Kidney epithelial cell (primary cell): ENCODE measurements at regions not wholly inside any gene's neighbourhood (a gene's known extent, or its start where the extent isn't known, plus 50 kb on each side); places are given as distances from the start of the nearest gene placed in this dataset.
"Not testable (repeated sequence)": the region's sequence is repeated elsewhere in the genome, so short reads cannot be mapped to it uniquely, and the experiment has no call there.

Source experiments
- DNase-seq: peaks from one replicate; pipeline ENCODE4 v3.0.0-alpha.2; 2010; ENCODE audit warnings: low read depth
- H3K27me3 ChIP-seq: 2 replicates; pipeline ENCODE4 v1.6.0; 2011; ENCODE audit warnings: low read length; ENCODE audit not compliant: control insufficient read depth, insufficient read depth
- H3K36me3 ChIP-seq: 2 replicates; pipeline ENCODE4 v1.5.1; 2011; ENCODE audit warnings: low read length; ENCODE audit not compliant: control insufficient read depth, insufficient read depth
- H3K4me3 ChIP-seq: 2 replicates; pipeline ENCODE4 v1.5.1; 2011; ENCODE audit warnings: low read depth, mild to moderate bottlenecking, control low read depth, low read length
- TF ChIP-seq, protein P1 (sequence below): IDR thresholded peaks from 2 replicates; pipeline ENCODE4 v1.5.1; 2011; ENCODE audit warnings: mild to moderate bottlenecking, moderate library complexity, low read length, control low read depth, inconsistent platforms; ENCODE audit not compliant: insufficient read depth, poor library complexity, severe bottlenecking

DNA sequence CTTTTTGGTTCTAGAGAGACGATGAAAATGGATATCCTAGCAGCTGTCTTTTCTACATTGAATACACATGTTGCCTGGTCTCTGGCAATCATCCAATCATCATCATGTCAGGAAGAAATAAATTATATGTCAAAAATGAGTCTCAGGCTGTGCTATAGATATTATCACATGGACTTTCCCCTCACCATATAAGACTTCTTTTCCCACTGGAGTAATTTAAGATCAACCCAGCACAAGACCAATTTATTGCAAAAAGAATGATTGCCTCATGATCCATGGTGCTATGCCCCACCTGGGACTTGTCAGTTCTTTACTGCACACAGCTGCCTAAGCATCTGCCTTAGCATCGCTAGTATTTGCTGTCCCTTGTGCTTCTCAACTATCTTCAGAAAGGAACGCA lies 783.7 kb upstream of the TMEFF2 start:
- no peak for DNase-seq
- Histone ChIP-seq H3K4me3 (no peak overlapping the region), H3K36me3 (no peaks in the 10 kb centered on the region), H3K27me3 (no peaks in the 10 kb centered on the region)
- TF ChIP-seq, protein P1, sequence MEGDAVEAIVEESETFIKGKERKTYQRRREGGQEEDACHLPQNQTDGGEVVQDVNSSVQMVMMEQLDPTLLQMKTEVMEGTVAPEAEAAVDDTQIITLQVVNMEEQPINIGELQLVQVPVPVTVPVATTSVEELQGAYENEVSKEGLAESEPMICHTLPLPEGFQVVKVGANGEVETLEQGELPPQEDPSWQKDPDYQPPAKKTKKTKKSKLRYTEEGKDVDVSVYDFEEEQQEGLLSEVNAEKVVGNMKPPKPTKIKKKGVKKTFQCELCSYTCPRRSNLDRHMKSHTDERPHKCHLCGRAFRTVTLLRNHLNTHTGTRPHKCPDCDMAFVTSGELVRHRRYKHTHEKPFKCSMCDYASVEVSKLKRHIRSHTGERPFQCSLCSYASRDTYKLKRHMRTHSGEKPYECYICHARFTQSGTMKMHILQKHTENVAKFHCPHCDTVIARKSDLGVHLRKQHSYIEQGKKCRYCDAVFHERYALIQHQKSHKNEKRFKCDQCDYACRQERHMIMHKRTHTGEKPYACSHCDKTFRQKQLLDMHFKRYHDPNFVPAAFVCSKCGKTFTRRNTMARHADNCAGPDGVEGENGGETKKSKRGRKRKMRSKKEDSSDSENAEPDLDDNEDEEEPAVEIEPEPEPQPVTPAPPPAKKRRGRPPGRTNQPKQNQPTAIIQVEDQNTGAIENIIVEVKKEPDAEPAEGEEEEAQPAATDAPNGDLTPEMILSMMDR = no peak

DNA sequence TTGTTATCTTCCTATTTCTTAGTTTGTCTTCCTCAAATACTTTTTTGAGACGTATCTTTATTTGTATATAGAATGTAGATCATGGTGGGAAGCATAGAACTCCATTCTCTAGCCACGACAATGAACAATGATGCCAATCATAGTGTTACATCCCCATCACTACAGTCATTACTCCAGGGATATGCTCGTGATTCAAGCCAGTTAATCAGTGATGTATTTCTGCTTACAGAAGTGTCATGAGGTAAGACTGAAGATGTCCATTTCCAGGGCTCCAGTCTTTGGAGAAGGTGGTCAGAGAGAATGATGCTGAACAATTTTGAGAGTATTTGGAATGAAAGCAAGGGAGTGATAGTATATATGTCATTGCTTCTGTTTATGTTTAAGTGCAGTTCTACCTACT lies 777.2 kb upstream of the TMEFF2 start:
- no peaks in the 10 kb centered on the region for H3K36me3 ChIP-seq
- H3K4me3 ChIP-seq = no peak overlapping the region
- H3K27me3 ChIP-seq = no peaks in the 10 kb centered on the region
- no peak for DNase-seq
- TF ChIP-seq, protein P1 = no peak

DNA sequence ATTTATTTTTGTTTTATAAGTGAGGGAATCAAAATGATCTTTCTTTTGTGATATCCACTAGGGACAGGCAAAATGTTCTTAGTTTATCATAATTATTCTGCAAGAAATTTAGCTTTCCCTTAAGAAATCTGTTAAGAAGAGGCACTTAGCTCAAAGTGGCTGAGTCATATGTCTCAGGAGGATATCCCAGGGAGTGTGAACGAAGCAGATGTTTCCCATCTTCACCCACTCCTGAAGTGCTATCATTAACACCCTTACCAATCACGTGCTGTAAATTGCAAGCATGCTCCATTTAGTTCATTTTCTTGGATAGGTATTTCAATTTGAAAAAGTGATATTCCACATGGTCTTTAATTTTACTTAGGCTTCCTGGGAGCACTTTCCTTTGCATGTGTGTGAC lies 774.3 kb upstream of the TMEFF2 start:
- TF ChIP-seq, protein P1 = no peak

DNA sequence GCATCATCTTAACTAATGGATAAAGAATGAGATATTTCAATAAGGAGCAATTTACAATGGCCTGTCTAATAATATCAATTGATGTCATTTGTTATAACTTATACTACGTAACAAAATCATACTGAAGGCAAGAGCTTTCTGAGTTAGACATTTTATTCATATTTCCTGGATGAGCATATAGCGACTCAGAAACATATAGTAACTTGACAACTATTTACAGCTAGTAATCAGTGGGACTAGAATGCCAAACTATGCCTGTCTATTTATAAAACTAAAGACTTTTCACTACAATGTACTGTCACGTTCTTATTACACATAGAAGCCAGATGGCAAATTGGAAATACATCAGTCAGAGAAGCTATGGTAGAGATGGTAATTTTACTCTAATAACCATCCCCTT lies 766.2 kb upstream of the TMEFF2 start:
- Histone ChIP-seq H3K4me3 (no peak overlapping the region), H3K36me3 (no peaks in the 10 kb centered on the region), H3K27me3 (no peaks in the 10 kb centered on the region)
- no peak for DNase-seq
- TF ChIP-seq, protein P1 = no peak

More for the DNA sequence above, 774.3 kb upstream of the TMEFF2 start:
- no peaks in the 10 kb centered on the region for H3K27me3 ChIP-seq
- no peak overlapping the region for H3K4me3 ChIP-seq
- DNase-seq = no peak
- no peaks in the 10 kb centered on the region for H3K36me3 ChIP-seq

DNA sequence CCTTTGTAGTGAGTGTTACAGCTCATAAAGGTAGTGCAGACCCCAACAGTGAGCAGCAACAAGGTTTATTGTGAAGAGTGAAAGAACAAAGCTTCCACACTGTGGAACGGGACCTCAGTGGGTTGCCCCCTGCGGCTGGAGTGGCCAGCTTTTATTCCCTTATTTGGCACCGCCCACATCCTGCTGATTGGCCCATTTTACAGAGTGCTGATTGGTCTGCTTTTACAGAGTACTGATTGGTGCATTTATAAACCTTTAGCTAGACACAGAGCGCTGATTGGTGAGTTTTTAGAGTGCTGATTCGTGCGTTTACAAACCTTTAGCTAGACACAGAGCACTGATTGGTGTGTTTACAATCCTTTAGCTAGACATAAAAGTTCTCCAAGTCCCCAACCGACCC lies 763.9 kb upstream of the TMEFF2 start:
- H3K36me3 ChIP-seq, DNase-seq, H3K4me3 ChIP-seq, H3K27me3 ChIP-seq: not testable (repeated sequence)

DNA sequence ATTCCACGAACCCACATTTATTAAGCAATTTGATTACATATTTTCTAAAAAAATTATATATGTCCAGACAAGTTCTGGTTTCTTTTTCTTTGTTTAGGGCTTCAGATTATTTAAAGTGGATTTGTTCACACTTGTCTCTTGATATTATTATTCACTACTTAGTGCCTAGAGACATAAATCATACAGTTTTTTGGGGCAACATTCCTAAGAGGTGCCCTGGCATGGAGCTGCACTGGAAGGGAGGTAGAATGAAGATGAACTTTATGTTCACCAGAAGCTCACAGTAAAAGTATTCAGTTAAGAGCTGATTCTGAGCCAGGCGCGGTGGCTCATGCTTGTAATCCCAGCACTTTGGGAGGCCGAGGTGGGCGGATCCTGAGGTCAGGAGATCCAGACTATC lies 762.7 kb upstream of the TMEFF2 start:
- Histone ChIP-seq H3K27me3 (no peaks in the 10 kb centered on the region), H3K36me3 (no peaks in the 10 kb centered on the region), H3K4me3 (no peak overlapping the region)
- TF ChIP-seq, protein P1 = no peak
- DNase-seq = no peak
